ENCODE measurements at regions not wholly inside any gene's neighbourhood (a gene's known extent, or its start where the extent isn't known, plus 50 kb on each side); places are given as distances from the start of the nearest gene placed in this dataset.

GRCh38 chr6:27678469-27678868 lies 205.6 kb upstream of the ZNF184 start:
- no peak for DNase-seq (ENCODE audit: low read depth, low spot score)
- in situ Hi-C loops (cut with HindIII; ENCODE audit: low sequenced_read_pairs) = no loop called here
- no peak for TF ChIP-seq CTCF (IDR thresholded peaks at IDR 0.05; ENCODE audit: low read depth, low read length)
- no peak overlapping the region for H3K4me3 ChIP-seq (ENCODE audit: low read depth, low read length)

GRCh38 chr6:27674882-27675281 lies 202.0 kb upstream of the ZNF184 start:
- H3K4me3 ChIP-seq (ENCODE audit: low read depth, low read length) = no peak overlapping the region
- DNase-seq (ENCODE audit: low read depth, low spot score) = no peak
- in situ Hi-C loops (cut with HindIII; ENCODE audit: low sequenced_read_pairs) = no loop called here
- no peak for TF ChIP-seq CTCF (IDR thresholded peaks at IDR 0.05; ENCODE audit: low read depth, low read length)

GRCh38 chr6:27672113-27672799 lies 199.4 kb upstream of the ZNF184 start:
- H3K4me3 ChIP-seq (ENCODE audit: low read depth, low read length) = peak overlapping the region; percentile 8
- in situ Hi-C loops (cut with HindIII; ENCODE audit: low sequenced_read_pairs) = no loop called here
- peak; percentile 73 for DNase-seq (ENCODE audit: low read depth, low spot score)
- no peak for TF ChIP-seq CTCF (IDR thresholded peaks at IDR 0.05; ENCODE audit: low read depth, low read length)

- DNase-seq (ENCODE audit: low read depth, low spot score) = no peak
- peak overlapping the region; percentile 33 for H3K4me3 ChIP-seq (ENCODE audit: low read depth, low read length)
- TF ChIP-seq CTCF (IDR thresholded peaks at IDR 0.05; ENCODE audit: low read depth, low read length) = no peak
- in situ Hi-C loops (cut with HindIII; ENCODE audit: low sequenced_read_pairs) = no loop called here
Observed at GRCh38 chr6:27669624-27670301, 196.9 kb upstream of the ZNF184 start.

GRCh38 chr6:27669295-27669623 lies 196.4 kb upstream of the ZNF184 start:
- no peak for TF ChIP-seq CTCF (IDR thresholded peaks at IDR 0.05; ENCODE audit: low read depth, low read length)
- in situ Hi-C loops (cut with HindIII; ENCODE audit: low sequenced_read_pairs) = no loop called here
- peak; percentile 35 for DNase-seq (ENCODE audit: low read depth, low spot score)
- peak overlapping the region; percentile 41 for H3K4me3 ChIP-seq (ENCODE audit: low read depth, low read length)

GRCh38 chr6:27668442-27669294 lies 195.8 kb upstream of the ZNF184 start:
- peak overlapping the region; percentile 41 for H3K4me3 ChIP-seq (ENCODE audit: low read depth, low read length)
- DNase-seq (ENCODE audit: low read depth, low spot score) = peak; percentile 59
- no peak for TF ChIP-seq CTCF (IDR thresholded peaks at IDR 0.05; ENCODE audit: low read depth, low read length)
- in situ Hi-C loops (cut with HindIII; ENCODE audit: low sequenced_read_pairs) = no loop called here
